ENCODE measurements at regions not wholly inside any gene's neighbourhood (a gene's known extent, or its start where the extent isn't known, plus 50 kb on each side); places are given as distances from the start of the nearest gene placed in this dataset.
A peak's percentile ranks its signal among the peaks of the same experiment; 100 is the strongest.

DNA sequence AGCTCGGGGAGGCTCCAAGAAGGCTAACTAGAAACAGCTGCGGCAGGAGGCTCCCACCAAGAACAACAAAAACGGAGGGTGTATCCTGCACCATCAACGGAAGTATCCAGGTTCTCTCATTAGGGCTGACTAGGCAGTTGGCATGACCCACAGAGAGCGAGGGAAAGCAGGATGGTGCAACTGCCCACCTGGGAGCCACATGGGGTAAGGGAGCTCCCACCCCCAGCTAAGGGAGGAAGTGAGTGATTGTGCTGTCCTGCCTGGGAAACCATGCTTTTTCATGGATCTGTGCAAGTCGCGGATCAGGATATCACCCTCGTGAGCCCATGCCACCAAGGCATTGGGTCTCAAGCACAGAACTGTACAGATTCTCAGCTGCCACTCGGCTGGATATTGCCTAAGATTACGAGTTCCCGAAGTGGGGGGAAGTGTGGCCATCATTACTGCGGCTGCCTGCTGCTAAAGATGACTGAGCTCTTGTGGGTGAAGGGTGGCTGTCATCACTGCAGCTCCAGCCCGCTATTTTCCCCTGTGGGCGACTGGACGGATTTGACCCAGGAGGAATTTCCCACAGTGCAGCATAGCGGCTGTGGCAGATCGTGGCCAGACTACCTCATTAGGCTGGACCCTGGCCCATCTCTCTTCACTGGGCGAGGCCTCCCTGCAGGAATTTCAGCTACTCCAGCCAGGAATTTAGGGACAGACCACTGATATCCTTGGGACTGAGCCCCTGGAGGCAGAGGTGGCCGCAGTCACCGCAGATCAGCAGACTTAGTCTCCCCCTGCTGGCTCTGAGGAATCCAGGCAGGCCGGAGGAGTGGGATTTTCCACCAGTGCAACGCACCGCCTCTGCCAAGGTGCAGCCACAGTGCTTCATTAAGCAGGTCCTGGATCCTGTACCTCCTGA is 515.7 kb downstream of the FRK start (continued):
- TF ChIP-seq, protein P1, sequence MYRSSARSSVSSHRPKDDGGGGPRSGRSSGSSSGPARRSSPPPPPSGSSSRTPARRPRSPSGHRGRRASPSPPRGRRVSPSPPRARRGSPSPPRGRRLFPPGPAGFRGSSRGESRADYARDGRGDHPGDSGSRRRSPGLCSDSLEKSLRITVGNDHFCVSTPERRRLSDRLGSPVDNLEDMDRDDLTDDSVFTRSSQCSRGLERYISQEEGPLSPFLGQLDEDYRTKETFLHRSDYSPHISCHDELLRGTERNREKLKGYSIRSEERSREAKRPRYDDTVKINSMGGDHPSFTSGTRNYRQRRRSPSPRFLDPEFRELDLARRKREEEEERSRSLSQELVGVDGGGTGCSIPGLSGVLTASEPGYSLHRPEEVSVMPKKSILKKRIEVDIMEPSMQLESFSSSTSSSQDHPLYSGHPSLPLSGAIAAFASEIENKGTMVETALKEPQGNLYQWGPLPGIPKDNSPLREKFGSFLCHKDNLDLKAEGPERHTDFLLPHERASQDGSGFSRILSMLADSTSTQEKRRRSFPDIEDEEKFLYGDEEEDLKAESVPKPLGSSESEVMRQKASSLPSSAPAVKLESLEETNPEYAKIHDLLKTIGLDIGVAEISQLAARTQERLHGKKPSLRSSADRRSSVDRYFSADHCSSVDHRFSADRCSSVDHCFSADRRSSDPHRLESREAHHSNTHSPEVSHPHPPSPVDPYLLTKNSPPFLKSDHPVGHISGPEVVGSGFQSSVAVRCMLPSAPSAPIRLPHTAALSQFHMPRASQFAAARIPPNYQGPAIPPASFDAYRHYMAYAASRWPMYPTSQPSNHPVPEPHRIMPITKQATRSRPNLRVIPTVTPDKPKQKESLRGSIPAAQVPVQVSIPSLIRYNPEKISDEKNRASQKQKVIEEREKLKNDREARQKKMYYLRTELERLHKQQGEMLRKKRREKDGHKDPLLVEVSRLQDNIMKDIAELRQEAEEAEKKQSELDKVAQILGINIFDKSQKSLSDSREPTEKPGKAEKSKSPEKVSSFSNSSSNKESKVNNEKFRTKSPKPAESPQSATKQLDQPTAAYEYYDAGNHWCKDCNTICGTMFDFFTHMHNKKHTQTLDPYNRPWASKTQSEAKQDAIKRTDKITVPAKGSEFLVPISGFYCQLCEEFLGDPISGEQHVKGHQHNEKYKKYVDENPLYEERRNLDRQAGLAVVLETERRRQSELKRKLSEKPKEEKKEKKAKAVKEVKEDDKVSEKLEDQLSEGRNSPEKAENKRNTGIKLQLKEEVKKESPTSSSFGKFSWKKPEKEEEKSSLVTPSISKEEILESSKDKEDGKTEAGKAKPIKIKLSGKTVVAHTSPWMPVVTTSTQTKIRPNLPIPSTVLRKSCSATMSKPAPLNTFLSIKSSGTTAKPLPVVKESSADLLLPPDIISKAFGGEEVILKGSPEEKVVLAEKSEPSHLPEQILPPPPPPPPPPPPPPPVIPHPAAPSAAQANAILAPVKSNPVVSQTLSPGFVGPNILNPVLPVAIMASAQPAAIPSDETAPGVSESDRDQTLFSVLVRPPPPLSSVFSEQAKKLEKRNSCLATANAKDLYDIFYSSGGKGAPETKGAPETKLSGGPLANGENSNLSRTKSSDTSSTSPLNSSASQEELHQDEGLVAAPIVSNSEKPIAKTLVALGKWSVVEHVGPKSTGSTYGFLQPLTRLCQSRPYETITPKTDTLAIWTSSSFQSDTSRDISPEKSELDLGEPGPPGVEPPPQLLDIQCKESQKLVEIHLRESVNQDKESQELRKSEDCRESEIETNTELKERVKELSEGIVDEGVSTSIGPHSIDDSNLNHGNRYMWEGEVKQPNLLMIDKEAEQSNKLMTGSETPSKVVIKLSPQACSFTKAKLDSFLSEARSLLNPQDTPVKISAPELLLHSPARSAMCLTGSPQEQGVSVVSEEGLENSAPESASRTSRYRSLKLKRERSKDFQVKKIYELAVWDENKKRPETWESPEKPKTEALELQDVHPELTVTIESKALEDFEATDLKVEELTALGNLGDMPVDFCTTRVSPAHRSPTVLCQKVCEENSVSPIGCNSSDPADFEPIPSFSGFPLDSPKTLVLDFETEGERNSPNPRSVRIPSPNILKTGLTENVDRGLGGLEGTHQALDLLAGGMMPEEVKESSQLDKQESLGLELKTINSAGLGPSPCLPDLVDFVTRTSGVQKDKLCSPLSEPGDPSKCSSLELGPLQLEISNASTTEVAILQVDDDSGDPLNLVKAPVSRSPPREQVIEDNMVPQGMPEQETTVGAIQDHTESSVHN (CRISPR knock-in tag; IDR thresholded peaks at IDR 0.05), result no peak
- TF ChIP-seq ZNF143 (CRISPR knock-in tag; IDR thresholded peaks at IDR 0.05) (no peak), KDM5A (IDR thresholded peaks at IDR 0.05; ENCODE audit: borderline replicate concordance, low read length) (no peak), ZNF652 (CRISPR knock-in tag; IDR thresholded peaks at IDR 0.05; ENCODE audit: borderline replicate concordance, low read depth) (no peak), ZNF7 (CRISPR knock-in tag; IDR thresholded peaks at IDR 0.05) (no peak), DNMT1 (CRISPR knock-in tag; IDR thresholded peaks at IDR 0.05) (no peak), ATF7 (IDR thresholded peaks at IDR 0.05) (no peak), ATF7 (CRISPR knock-in tag; IDR thresholded peaks at IDR 0.05) (no peak), FOXP1 (IDR thresholded peaks at IDR 0.05) (no peak), FOXP1 (CRISPR knock-in tag; IDR thresholded peaks at IDR 0.05) (no peak), RORA (CRISPR knock-in tag; IDR thresholded peaks at IDR 0.05) (no peak), REL (CRISPR knock-in tag; conservative IDR thresholded peaks at IDR 0.05) (no peak), ZNF205 (CRISPR knock-in tag; IDR thresholded peaks at IDR 0.05) (no peak), SMARCE1 (IDR thresholded peaks at IDR 0.05; ENCODE audit: borderline replicate concordance) (no peak), NCOA2 (CRISPR knock-in tag; IDR thresholded peaks at IDR 0.05) (no peak), THYN1 (CRISPR knock-in tag; IDR thresholded peaks at IDR 0.05; ENCODE audit: borderline replicate concordance, low read depth) (no peak), YEATS2 (CRISPR knock-in tag; IDR thresholded peaks at IDR 0.05; ENCODE audit: borderline replicate concordance) (no peak), ZNF160 (CRISPR knock-in tag; IDR thresholded peaks at IDR 0.05) (no peak)
- TF ChIP-seq, protein P2, sequence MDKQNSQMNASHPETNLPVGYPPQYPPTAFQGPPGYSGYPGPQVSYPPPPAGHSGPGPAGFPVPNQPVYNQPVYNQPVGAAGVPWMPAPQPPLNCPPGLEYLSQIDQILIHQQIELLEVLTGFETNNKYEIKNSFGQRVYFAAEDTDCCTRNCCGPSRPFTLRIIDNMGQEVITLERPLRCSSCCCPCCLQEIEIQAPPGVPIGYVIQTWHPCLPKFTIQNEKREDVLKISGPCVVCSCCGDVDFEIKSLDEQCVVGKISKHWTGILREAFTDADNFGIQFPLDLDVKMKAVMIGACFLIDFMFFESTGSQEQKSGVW (CRISPR knock-in tag; IDR thresholded peaks at IDR 0.05; ENCODE audit: borderline replicate concordance), result no peak
- TF ChIP-seq, protein P3, sequence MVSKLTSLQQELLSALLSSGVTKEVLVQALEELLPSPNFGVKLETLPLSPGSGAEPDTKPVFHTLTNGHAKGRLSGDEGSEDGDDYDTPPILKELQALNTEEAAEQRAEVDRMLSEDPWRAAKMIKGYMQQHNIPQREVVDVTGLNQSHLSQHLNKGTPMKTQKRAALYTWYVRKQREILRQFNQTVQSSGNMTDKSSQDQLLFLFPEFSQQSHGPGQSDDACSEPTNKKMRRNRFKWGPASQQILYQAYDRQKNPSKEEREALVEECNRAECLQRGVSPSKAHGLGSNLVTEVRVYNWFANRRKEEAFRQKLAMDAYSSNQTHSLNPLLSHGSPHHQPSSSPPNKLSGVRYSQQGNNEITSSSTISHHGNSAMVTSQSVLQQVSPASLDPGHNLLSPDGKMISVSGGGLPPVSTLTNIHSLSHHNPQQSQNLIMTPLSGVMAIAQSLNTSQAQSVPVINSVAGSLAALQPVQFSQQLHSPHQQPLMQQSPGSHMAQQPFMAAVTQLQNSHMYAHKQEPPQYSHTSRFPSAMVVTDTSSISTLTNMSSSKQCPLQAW (CRISPR knock-in tag; IDR thresholded peaks at IDR 0.05), result peak; percentile 74
- TF ChIP-seq, protein P4, sequence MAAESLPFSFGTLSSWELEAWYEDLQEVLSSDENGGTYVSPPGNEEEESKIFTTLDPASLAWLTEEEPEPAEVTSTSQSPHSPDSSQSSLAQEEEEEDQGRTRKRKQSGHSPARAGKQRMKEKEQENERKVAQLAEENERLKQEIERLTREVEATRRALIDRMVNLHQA (CRISPR knock-in tag; IDR thresholded peaks at IDR 0.05), result no peak

All from HepG2 (cell line).